ENCODE measurements at regions not wholly inside any gene's neighbourhood (a gene's known extent, or its start where the extent isn't known, plus 50 kb on each side); places are given as distances from the start of the nearest gene placed in this dataset.

- TF ChIP-seq POLR2A (IDR thresholded peaks at IDR 0.05; ENCODE audit: low read length), result no peak
- TF ChIP-seq GATA1 (IDR thresholded peaks at IDR 0.05; ENCODE audit: low read depth, low read length), result no peak
Observed at GRCh38 chr20:39879296-39879695, 809.7 kb downstream of the MAFB start.
